SK-N-MC (cell line): ENCODE measurements at regions not wholly inside any gene's neighbourhood (a gene's known extent, or its start where the extent isn't known, plus 50 kb on each side); places are given as distances from the start of the nearest gene placed in this dataset.

ENCODE experiments used
- EZH2 ChIP-seq: fragments of 200-600 bp; sonication (generic); IDR thresholded peaks from one replicate; pipeline ENCODE4 v1.6.1; 2017; ENCODE audit warnings: antibody characterized with exemption
- FOXP2 ChIP-seq: optimal IDR thresholded peaks from 2 replicates; pipeline ENCODE3; 2011; ENCODE audit warnings: mild to moderate bottlenecking, moderate library complexity; ENCODE audit not compliant: insufficient read depth; ENCODE audit errors: extremely low read length, control extremely low read depth
- POLR2AphosphoS5 ChIP-seq: IDR thresholded peaks from 2 replicates; pipeline ENCODE4 v1.6.1; 2012; ENCODE audit warnings: mild to moderate bottlenecking, low read depth, low read length, borderline replicate concordance

DNA sequence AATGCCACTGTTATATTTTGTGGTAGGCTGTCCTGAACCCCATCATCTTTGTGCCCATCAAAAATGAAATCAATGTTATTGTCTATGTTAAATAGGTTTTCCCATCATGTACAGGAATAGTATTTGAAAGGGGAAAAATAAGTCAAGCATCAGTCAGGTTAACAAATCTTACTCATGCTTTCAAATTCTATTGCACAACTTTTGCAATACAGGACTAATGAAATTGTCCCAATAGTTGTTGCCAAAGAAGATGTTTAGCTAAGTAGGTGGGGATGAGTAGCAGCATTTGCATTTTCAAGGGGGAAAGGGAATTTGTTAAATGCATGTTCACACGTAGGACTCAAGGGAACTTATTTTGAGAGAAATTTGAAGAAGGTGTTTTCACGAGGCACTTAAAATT lies 962.1 kb downstream of the JRKL start:
- no peak for TF ChIP-seq EZH2
- TF ChIP-seq POLR2AphosphoS5, result no peak
- TF ChIP-seq FOXP2, result no peak
